ENCODE measurements at regions not wholly inside any gene's neighbourhood (a gene's known extent, or its start where the extent isn't known, plus 50 kb on each side); places are given as distances from the start of the nearest gene placed in this dataset.

GRCh38 chr6:121540210-121540609, 104.8 kb downstream of the GJA1 start:
- TF ChIP-seq CTCF (conservative IDR thresholded peaks at IDR 0.05; ENCODE audit: low read length) = no peak
- TF ChIP-seq EZH2phosphoT487 (IDR thresholded peaks at IDR 0.05; ENCODE audit: borderline replicate concordance) = no peak

Measured in Loucy (cell line).